Endothelial cell of umbilical vein (primary cell): ENCODE measurements at regions not wholly inside any gene's neighbourhood (a gene's known extent, or its start where the extent isn't known, plus 50 kb on each side); places are given as distances from the start of the nearest gene placed in this dataset.

Experiments
- BruUV-seq: library from RNA; stranded (reverse); fragments of 400-500 nt; replicated peaks from 2 replicates; lab custom pipeline; 2021; lab: Mats Ljungman, UMichigan
- CTCF ChIA-PET: fragments of 300-600, 350-600 bp; sonication (Branson Sonifier 250); formaldehyde crosslinking; loops from one replicate; lab custom pipeline; 2021; ENCODE audit warnings: antibody characterized with exemption, inconsistent platforms; lab: Charles Lee
- POLR2A ChIA-PET: fragments of 300-600, 350-600 bp; sonication (Branson Sonifier 250); formaldehyde crosslinking; loops from one replicate; lab custom pipeline; 2021; ENCODE audit warnings: antibody characterized with exemption, inconsistent platforms; lab: Charles Lee
- DNase-seq: peaks from one replicate; pipeline ENCODE4 v3.0.0-alpha.2; 2011; ENCODE audit warnings: low read depth, low spot score
- FAIRE-seq: peaks from 2 replicates; lab custom pipeline; 2011; peaks lifted over from hg19 to GRCh38; lab: Jason Lieb, UNC
- H2AFZ ChIP-seq: 2 replicates; pipeline ENCODE4 v1.6.0; 2012; ENCODE audit warnings: low read depth, low read length, control low read depth, inconsistent platforms
- H3K27ac ChIP-seq: 2 replicates; pipeline ENCODE4 v1.5.1; 2011; ENCODE audit warnings: low read depth, mild to moderate bottlenecking, control low read depth, low read length, moderate library complexity; ENCODE audit not compliant: insufficient read depth
- H3K27me3 ChIP-seq, 2 experiments: 2 replicates each; pipeline versions ENCODE4 v1.6.0 to v1.6.1; 2011; ENCODE audit warnings: low read length in 2 of 2, mixed read lengths in 1 of 2; ENCODE audit not compliant: control insufficient read depth in 2 of 2, insufficient read depth in 2 of 2
- H3K36me3 ChIP-seq, 2 experiments: 2 replicates in 1 of 2; 3 replicates in 1 of 2; pipeline ENCODE4 v1.5.1; 2011; ENCODE audit warnings: low read length in 2 of 2, mild to moderate bottlenecking in 1 of 2, moderate library complexity in 1 of 2; ENCODE audit not compliant: control insufficient read depth in 2 of 2, insufficient read depth in 2 of 2; ENCODE audit errors: extremely low read depth in 1 of 2
- H3K4me1 ChIP-seq: 3 replicates; pipeline ENCODE4 v1.5.1; 2011; ENCODE audit warnings: mild to moderate bottlenecking, low read length; ENCODE audit not compliant: control insufficient read depth, insufficient read depth; ENCODE audit errors: extremely low read depth
- H3K4me2 ChIP-seq: 2 replicates; pipeline ENCODE4 v1.6.1; 2011; ENCODE audit warnings: low read length, control low read depth, mixed read lengths; ENCODE audit not compliant: insufficient read depth
- H3K4me3 ChIP-seq, 3 experiments: fragments of 200-600 bp in 1 of 3; sonication (generic), shearing (Covaris generic) in 1 of 3; replicated peaks in 1 of 3; 2 replicates each; pipeline ENCODE4 v1.5.1; 2011 to 2016; ENCODE audit warnings: control low read depth in 3 of 3, low read length in 3 of 3, mild to moderate bottlenecking in 2 of 3, inconsistent platforms in 1 of 3, low read depth in 1 of 3, moderate library complexity in 1 of 3; ENCODE audit not compliant: insufficient read depth in 1 of 3
- H3K79me2 ChIP-seq: 2 replicates; pipeline ENCODE4 v1.6.0; 2012; ENCODE audit warnings: low read length, inconsistent platforms; ENCODE audit not compliant: control insufficient read depth, insufficient read depth
- H3K9ac ChIP-seq: replicated peaks from 2 replicates; pipeline ENCODE3; 2011; ENCODE audit warnings: low read length, control low read depth; ENCODE audit not compliant: insufficient read depth; ENCODE audit errors: extremely low read depth
- H3K9me1 ChIP-seq: replicated peaks from 3 replicates; pipeline ENCODE4 v1.6.0; 2011; ENCODE audit warnings: mild to moderate bottlenecking, low read length; ENCODE audit not compliant: control insufficient read depth, insufficient read depth; ENCODE audit errors: extremely low read depth
- H3K9me3 ChIP-seq: replicated peaks from 2 replicates; pipeline ENCODE4 v1.5.1; 2012; ENCODE audit warnings: low read length, inconsistent platforms; ENCODE audit not compliant: control insufficient read depth, insufficient read depth
- H4K20me1 ChIP-seq: replicated peaks from 2 replicates; pipeline ENCODE3; 2011; ENCODE audit warnings: mild to moderate bottlenecking, low read length; ENCODE audit not compliant: control insufficient read depth, insufficient read depth; ENCODE audit errors: extremely low read depth
- CTCF ChIP-seq, 2 donors: IDR thresholded peaks; 1 replicate in 1 of 2; 2 replicates in 1 of 2; pipeline ENCODE4 v1.5.1; 2011; ENCODE audit warnings: low read length in 2 of 2, mild to moderate bottlenecking in 2 of 2, moderate library complexity in 2 of 2, control low read depth in 1 of 2, inconsistent platforms in 1 of 2, low read depth in 1 of 2; ENCODE audit not compliant: insufficient read depth in 1 of 2; ENCODE audit errors: extremely low read depth in 1 of 2
- EZH2 ChIP-seq: IDR thresholded peaks from 2 replicates; pipeline ENCODE4 v1.6.1; 2012; ENCODE audit warnings: borderline replicate concordance, low read depth, mild to moderate bottlenecking, moderate library complexity, low read length, inconsistent platforms; ENCODE audit not compliant: severe bottlenecking
- FOS ChIP-seq: IDR thresholded peaks from 2 replicates; pipeline ENCODE4 v1.6.1; 2011; ENCODE audit warnings: mild to moderate bottlenecking, low read length, moderate library complexity, borderline replicate concordance; ENCODE audit not compliant: insufficient read depth
- GATA2 ChIP-seq: IDR thresholded peaks from 2 replicates; pipeline ENCODE4 v1.7.0; 2011; ENCODE audit warnings: low read depth, mild to moderate bottlenecking, moderate library complexity, mixed read lengths, low read length; ENCODE audit not compliant: insufficient read length, insufficient read depth
- JUN ChIP-seq: IDR thresholded peaks from 2 replicates; pipeline ENCODE4 v1.6.1; 2011; ENCODE audit warnings: borderline replicate concordance, low read depth; ENCODE audit not compliant: insufficient read length, insufficient read depth
- MAX ChIP-seq: IDR thresholded peaks from 2 replicates; pipeline ENCODE4 v1.6.1; 2011; ENCODE audit not compliant: insufficient read depth, insufficient read length
- MYC ChIP-seq: IDR thresholded peaks from one replicate; pipeline ENCODE4 v1.6.1; 2011; ENCODE audit warnings: mild to moderate bottlenecking, low read depth, low read length
- POLR2A ChIP-seq: IDR thresholded peaks from 2 replicates; pipeline ENCODE4 v1.6.1; 2012; ENCODE audit warnings: low read depth, mild to moderate bottlenecking, control low read depth, low read length
- POLR2AphosphoS5 ChIP-seq: IDR thresholded peaks from 2 replicates; pipeline ENCODE4 v1.6.1; 2012; ENCODE audit warnings: low read depth, mild to moderate bottlenecking, control low read depth, low read length, moderate library complexity; ENCODE audit not compliant: insufficient read depth
- dilution Hi-C: fragments of 300-500 bp; cut with MboI; formaldehyde crosslinking; loops from one replicate; pipeline ENCODE4 v1.15.0; 2019; ENCODE audit warnings: low sequenced_read_pairs; ENCODE audit not compliant: extremely low pct_ligation_motif_present
- intact Hi-C: fragments of 100-400 bp; cut with micrococcal nuclease; formaldehyde crosslinking; loops from one replicate; pipeline ENCODE4 v1.10.0; 2022

- H3K9ac ChIP-seq: no peak overlapping the region
- TF ChIP-seq EZH2 (no peak), JUN (no peak), POLR2A (no peak), MYC (no peak), POLR2AphosphoS5 (no peak), MAX (no peak), CTCF (IDR thresholded peaks at IDR 0.05; ENCODE audit: extremely low read depth in 1 of 2, insufficient read depth in 1 of 2, low read depth in 1 of 2, low read length in 2 of 2) (no peak), GATA2 (no peak), FOS (no peak)
- no peak overlapping the region for H3K27ac ChIP-seq
- no peaks in the 10 kb centered on the region for H3K79me2 ChIP-seq
- no peaks in the 10 kb centered on the region for H3K9me3 ChIP-seq
- H4K20me1 ChIP-seq: no peaks in the 10 kb centered on the region
- H3K4me1 ChIP-seq: peaks cover 4% of the 10 kb centered on the region
- no TSS peak for BruUV-seq
- no peak overlapping the region for H3K4me3 ChIP-seq
- no peak overlapping the region for H2AFZ ChIP-seq
- CTCF ChIA-PET: no interaction called here
- POLR2A ChIA-PET: no interaction called here
- no peak for FAIRE-seq
- intact Hi-C loops: no loop called here
- no peaks in the 10 kb centered on the region for H3K27me3 ChIP-seq
- no peaks in the 10 kb centered on the region for H3K9me1 ChIP-seq
- DNase-seq: no peak
- H3K36me3 ChIP-seq: no peaks in the 10 kb centered on the region
- dilution Hi-C loops: no loop called here
- H3K4me2 ChIP-seq: no peak overlapping the region
These were observed 82.5 kb upstream of the CPEB2 start for GRCh38 chr4:14919785-14920184.
